ENCODE measurements at regions not wholly inside any gene's neighbourhood (a gene's known extent, or its start where the extent isn't known, plus 50 kb on each side); places are given as distances from the start of the nearest gene placed in this dataset.

DNA sequence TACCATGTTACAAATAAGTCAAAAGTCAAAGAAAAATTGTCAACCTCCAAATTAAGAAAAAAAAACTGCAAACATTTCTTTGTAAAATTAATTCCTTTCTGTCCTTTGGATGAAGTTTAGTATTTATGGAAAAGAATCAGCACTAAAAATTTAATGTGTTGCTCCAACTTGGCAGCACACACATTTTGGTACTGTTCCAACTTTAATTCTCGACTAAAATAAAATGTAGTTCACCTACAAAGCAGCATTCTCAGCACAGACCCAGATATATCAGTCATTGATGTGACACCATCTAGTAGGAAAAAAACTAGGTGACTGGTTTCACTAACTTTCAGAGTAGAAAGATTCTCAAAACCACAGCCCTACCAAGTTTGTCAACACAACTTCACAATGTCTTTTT is 131.7 kb upstream of the ROBO2 start:
- DNase-seq (ENCODE audit: low spot score) = no peak

DNA sequence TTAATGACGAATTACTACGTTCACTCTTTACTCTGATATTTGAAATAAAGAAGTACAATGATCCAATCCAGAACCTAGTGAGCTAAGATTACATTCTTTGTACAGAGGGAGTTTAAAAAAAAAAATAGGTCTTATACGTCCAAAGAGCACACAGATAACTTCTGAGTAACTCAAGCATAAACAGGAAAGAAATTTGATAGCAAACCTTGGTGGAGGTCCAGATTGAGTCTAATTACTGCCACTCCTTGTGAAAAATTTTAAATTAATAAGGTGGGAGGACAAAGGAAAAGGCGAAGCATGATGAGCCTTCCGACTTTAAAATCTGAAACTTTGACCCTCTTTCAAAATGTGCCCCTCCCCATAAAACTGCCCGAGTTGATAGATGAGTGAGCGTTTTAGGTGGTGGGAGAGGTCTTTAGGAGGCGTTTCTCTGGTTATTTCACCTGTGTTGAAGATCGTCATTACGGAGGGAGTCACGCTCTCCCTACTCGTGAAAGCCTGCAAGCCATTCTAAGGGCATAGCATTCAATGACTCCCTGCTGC is 127.0 kb upstream of the ROBO2 start:
- DNase-seq (ENCODE audit: low spot score) = no peak

DNA sequence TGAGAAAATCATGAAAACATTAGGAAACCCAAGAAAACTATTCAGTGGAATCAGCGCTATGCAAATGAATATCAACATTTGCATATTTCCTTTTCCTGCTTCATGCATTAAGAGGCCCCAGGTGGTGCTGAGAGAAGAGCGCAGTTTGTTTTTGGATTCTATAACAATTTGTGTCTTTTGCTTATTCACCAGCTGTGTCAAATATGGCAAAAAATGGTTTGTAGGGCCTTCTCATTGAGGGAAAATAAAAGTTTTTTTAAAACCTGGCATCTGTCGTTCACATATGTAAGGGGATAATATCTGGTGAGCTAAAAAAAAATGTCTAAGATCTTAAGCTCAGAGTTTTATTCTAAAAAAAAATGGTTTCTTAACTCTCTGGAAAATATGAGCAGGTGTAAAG is 122.5 kb upstream of the ROBO2 start:
- no peak for DNase-seq (ENCODE audit: low spot score)

GRCh38 chr3:76920511-76920910 is 119.4 kb upstream of the ROBO2 start:
- no peak for DNase-seq (ENCODE audit: low spot score)

GRCh38 chr3:76923485-76923884 is 116.4 kb upstream of the ROBO2 start:
- DNase-seq (ENCODE audit: low spot score) = no peak

GRCh38 chr3:76930712-76931111 is 109.2 kb upstream of the ROBO2 start:
- no peak for DNase-seq (ENCODE audit: low spot score)

- DNase-seq (ENCODE audit: low spot score) = no peak
Measured at GRCh38 chr3:76933245-76933644, 106.7 kb upstream of the ROBO2 start.

DNA sequence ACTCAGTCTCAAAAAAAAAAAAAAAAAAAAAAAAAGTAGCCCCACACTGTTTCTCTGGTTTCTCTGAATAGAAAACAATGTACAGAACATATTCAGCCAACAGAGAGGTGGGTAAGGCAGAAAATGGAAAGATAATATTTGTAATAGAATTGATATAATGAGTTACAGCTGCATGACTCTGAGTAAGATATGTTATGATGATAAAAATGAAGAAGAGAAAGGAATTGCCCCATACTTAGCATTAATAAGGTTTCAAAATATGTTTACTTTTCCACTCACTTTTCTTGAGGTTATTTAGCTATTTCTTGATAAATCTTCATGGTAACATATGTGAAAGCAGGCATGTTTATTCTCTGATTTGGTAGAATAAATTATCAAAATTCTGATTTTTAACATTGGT is 100.9 kb upstream of the ROBO2 start:
- DNase-seq (ENCODE audit: low spot score) = no peak

DNA sequence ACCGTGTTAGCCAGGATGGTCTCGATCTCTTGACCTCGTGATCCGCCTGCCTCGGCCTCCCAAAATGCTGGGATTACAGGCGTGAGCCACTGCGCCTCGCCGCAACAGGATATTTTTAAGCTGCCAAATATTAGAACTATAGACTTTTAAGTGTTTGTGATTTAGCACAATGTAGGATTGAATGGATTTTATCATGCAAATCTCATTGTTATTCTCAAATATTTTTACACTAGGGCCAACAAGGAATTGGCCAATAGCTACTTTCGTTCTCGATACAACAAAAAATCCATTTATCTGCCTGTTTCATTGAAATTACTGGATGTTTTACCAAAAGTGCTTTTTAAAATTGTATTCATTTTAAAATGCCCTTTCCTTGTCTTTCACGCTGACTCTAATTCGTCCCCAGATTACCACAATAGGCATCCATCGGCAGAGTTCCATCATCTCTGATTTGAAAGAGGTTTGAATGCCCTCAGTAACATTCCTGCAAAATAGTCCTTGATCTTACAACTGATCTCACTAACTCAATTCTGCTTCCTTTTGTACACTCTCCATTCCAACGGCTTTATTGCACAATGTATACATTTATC is 99.6 kb upstream of the ROBO2 start:
- DNase-seq (ENCODE audit: low spot score) = no peak

DNA sequence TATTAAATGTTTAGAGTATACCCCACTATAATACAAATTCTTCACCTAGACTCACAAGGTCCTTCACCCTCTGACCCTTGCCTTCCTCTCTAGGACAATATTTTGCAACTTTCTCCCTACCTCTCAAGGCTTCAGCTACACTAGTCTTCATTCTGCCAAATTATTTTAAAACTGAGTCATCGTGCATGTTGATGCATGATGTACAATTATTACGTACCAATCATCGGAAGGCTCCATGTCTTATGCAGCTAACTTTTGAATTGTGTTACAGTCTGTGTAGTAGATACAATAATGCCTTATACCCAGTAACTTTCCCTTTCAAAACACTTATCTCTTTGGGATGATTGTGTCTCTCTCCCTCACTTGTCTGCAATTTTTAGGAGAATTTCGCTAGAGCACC is 98.5 kb upstream of the ROBO2 start:
- no peak for DNase-seq (ENCODE audit: low spot score)

DNA sequence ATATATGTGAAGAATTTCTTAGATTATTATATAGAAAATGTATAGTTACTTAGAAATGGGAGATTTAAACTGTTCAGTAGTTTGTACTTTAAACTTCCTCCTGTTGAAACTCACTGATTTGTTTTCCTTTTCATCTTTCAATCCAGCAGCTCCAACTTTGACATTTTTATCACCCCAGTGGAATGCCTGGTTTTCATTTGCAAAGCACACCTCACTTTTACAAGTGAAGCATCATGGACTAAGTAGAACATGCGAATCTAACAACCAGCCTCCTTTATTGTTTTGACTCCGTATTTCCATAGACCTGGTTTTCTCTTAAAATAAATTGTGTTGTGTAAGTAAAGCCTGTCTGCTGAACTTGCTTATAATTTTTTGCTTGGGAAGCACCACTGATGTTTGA is 97.8 kb upstream of the ROBO2 start:
- no peak for DNase-seq (ENCODE audit: low spot score)

DNA sequence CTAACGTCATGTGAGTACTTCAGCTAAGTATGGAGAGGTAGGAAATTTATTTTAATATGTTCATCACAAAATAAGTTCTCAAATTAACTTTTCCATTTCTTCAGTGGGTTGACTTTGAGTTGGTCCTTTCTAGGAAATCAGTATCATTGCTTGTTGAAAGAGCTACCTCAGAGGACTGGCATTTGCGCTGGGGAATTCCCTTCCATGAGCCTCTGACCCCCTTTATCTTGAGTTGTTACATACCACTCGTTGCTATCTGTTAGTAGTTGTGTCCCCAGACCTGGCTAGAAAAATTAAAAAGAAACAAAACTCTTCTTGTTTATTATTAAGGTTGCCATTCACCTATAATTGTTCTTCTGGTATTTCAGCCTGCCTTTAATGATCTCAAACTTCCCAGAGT is 96.8 kb upstream of the ROBO2 start:
- DNase-seq (ENCODE audit: low spot score) = no peak

- DNase-seq (ENCODE audit: low spot score) = no peak
Measured at GRCh38 chr3:76943671-76944070, 96.2 kb upstream of the ROBO2 start.

DNA sequence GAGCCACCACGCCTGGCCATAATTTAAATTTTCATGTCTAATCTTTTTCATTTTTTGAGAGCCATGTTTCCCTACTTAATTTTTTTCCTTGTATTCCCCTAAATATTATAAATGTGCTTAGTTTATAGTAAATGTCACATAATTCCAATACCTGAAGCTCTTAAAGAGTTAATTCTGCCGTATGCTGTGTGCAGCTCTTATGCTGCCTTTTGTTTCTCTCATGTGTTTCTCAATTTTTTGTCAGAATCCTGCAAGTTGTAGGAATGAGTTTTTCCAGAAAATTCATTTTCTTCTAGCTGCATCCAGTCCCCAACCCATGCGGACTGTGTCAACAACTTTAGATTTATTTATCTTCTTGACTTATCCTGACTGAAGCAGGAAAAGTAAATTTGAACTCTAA is 90.9 kb upstream of the ROBO2 start:
- DNase-seq (ENCODE audit: low spot score) = no peak

DNA sequence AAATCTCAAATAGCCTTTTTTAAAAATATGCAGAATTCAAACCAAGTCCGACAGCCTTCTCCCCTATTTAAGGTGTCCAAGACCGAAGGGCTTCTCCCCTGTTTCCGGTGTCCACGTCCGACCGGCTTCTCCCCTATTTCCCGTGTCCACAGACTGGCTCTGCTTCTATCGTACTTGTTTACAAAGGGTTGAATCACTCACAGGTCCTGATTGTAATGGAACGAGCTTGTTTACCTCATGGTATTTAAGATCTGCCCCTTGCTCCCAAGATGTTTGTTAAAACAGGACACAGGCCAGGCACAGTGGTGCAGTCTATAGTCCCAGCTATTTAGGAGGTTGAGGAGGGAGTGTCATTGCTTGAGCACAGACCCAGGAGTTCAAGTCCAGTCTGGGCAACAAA is 90.4 kb upstream of the ROBO2 start:
- DNase-seq (ENCODE audit: low spot score) = no peak

DNA sequence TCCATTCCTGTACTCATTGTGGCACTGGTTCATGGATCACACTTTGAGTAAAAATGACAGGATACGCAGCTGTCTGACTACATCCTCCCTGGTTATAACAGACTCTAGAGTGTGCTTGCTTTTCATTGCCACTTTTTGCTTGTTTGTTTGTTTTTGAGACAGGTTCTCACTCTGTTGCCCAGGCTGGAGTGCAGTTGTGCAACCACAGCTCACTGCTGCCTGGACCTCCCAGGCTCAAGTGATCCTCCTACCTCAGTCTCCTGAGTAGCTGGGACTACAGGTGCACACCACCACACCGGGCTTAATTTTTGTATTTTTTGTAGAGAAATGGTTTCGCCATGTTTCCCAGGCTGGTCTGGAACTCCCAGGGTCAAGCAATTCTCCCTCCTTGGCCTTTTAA is 89.3 kb upstream of the ROBO2 start:
- DNase-seq (ENCODE audit: low spot score) = no peak

GRCh38 chr3:76954412-76954811 is 85.5 kb upstream of the ROBO2 start:
- no peak for DNase-seq (ENCODE audit: low spot score)

- no peak for DNase-seq (ENCODE audit: low spot score)
Measured at GRCh38 chr3:76958274-76958673, 81.6 kb upstream of the ROBO2 start.

DNA sequence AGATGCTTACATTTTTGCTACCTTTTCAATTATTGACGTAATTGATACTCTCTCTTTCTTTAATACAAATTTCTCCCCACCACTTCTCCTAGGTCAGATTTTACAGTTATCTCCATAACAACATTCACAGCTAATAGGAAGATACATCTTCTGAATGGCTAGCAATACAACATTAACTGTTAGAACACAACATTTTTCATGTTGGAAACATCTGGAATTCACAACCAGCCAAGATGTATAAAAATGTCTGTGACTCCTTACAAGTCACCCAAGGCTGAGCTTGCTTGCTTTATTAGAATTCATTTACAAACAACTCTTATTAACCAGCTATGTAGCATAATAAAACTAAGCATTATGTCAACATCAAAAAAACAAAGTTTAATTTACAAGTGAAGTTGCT is 81.0 kb upstream of the ROBO2 start:
- DNase-seq (ENCODE audit: low spot score) = no peak

DNA sequence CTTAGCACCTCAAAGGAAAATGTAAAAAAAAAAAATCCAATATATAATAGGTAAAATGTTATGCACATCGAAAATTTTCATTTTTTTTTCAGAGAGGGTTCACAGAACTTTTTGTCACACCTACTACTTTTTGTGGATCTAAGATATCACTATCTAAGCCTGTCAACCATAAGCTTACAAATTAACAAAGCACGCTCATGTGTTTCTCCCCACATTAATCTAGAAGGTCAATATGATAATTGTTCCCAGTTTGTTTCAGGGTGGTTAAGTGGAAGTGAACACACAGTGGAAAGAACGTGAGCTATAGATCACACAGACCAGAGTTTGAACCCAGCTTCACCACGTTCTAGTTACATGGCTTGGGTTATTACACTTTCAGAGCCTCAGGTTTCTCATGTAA is 78.6 kb upstream of the ROBO2 start:
- no peak for DNase-seq (ENCODE audit: low spot score)

- DNase-seq (ENCODE audit: low spot score) = no peak
Measured at GRCh38 chr3:76965122-76965725, 74.7 kb upstream of the ROBO2 start.

- no peak for DNase-seq (ENCODE audit: low spot score)
Measured at GRCh38 chr3:76969471-76969870, 70.4 kb upstream of the ROBO2 start.

DNA sequence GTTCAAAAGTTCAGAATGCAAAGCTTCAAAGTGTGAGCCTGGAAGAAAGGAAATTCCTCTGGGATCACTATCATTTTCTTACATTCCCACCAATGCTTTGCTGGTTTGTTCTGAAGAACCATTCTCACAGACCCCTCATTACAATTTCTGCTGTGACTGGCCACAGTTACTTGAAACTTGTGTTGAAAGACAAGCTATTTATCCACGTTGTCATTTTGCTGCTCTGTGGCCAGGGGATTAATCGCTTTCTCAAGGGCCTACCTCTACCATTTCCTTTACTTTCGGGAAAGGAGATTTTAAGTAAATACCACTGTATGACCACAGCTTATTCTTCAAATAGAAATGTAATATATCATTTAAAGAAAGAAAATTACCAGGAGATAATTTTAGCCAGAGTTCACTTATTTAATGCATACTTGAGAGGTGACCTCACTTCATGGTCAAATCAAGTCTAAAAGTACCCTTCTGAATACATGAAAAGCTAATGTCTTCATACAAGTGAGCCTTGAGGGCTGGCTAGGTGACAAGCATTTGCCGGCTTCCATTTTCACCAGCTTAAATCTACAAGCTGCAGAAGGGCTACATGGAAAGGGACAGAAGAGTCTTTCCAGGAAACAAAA is 69.8 kb upstream of the ROBO2 start:
- no peak for DNase-seq (ENCODE audit: low spot score)

All from hepatic stellate cell (primary cell).